Neural cell (in vitro differentiated cells): ENCODE measurements at regions not wholly inside any gene's neighbourhood (a gene's known extent, or its start where the extent isn't known, plus 50 kb on each side); places are given as distances from the start of the nearest gene placed in this dataset.

Source experiments
- EP300 ChIP-seq: fragments of 450-650 bp; conservative IDR thresholded peaks from 2 replicates; pipeline ENCODE4 v1.6.1; 2014; ENCODE audit warnings: antibody characterized with exemption, mild to moderate bottlenecking, moderate library complexity; ENCODE audit not compliant: poor library complexity, severe bottlenecking
- EZH2 ChIP-seq: fragments of 200-600, 300-800 bp; shearing (Covaris generic), sonication (generic); IDR thresholded peaks from 2 replicates; pipeline ENCODE4 v1.6.1; 2014; ENCODE audit warnings: antibody characterized with exemption, low read length, borderline replicate concordance, mild to moderate bottlenecking; ENCODE audit not compliant: insufficient read depth, poor library complexity, severe bottlenecking
- MXI1 ChIP-seq: fragments of 450-650 bp; conservative IDR thresholded peaks from 2 replicates; pipeline ENCODE4 v1.6.1; 2014; ENCODE audit warnings: antibody characterized with exemption, mild to moderate bottlenecking; ENCODE audit not compliant: poor library complexity, severe bottlenecking
- POLR2AphosphoS5 ChIP-seq: IDR thresholded peaks from 2 replicates; pipeline ENCODE4 v1.6.1; 2012
- RAD21 ChIP-seq: fragments of 450-650 bp; conservative IDR thresholded peaks from 2 replicates; pipeline ENCODE4 v1.6.1; 2014; ENCODE audit warnings: antibody characterized with exemption, mild to moderate bottlenecking, moderate library complexity
- SMC3 ChIP-seq: fragments of 450-650 bp; conservative IDR thresholded peaks from 2 replicates; pipeline ENCODE4 v1.6.1; 2014; ENCODE audit warnings: antibody characterized with exemption, mild to moderate bottlenecking, moderate library complexity; ENCODE audit not compliant: poor library complexity
- TAF1 ChIP-seq: IDR thresholded peaks from 2 replicates; pipeline ENCODE4 v1.6.1; 2012; ENCODE audit warnings: low read depth
- TF ChIP-seq, protein P1 (sequence below): fragments of 450-650 bp; IDR thresholded peaks from 2 replicates; pipeline ENCODE4 v1.5.1; 2014; ENCODE audit warnings: antibody characterized with exemption, mild to moderate bottlenecking, moderate library complexity; ENCODE audit not compliant: poor library complexity, severe bottlenecking
- TF ChIP-seq, protein P2 (sequence below): IDR thresholded peaks from 2 replicates; pipeline ENCODE4 v1.6.1; 2012; ENCODE audit warnings: borderline replicate concordance

DNA sequence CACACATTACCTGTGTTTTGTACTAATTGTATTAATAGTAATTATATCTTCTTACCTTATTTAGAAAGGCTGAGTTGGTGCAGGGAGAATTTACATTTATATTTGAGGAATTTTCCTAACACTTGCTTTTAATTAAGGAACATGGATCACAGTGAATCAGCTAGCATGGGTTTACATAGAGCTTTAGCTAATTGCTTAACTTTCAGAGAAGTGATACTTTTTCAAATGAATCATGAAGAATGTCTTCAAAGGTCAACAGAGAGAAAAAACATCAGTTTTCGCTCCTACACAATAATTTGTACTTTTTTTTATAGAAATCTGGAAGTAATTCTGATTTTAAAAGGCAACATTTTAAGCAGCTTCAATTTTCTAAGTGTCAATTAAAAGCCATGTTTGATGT is 195.0 kb upstream of the HEY2 start:
- TF ChIP-seq MXI1, result no peak
- TF ChIP-seq, protein P1, sequence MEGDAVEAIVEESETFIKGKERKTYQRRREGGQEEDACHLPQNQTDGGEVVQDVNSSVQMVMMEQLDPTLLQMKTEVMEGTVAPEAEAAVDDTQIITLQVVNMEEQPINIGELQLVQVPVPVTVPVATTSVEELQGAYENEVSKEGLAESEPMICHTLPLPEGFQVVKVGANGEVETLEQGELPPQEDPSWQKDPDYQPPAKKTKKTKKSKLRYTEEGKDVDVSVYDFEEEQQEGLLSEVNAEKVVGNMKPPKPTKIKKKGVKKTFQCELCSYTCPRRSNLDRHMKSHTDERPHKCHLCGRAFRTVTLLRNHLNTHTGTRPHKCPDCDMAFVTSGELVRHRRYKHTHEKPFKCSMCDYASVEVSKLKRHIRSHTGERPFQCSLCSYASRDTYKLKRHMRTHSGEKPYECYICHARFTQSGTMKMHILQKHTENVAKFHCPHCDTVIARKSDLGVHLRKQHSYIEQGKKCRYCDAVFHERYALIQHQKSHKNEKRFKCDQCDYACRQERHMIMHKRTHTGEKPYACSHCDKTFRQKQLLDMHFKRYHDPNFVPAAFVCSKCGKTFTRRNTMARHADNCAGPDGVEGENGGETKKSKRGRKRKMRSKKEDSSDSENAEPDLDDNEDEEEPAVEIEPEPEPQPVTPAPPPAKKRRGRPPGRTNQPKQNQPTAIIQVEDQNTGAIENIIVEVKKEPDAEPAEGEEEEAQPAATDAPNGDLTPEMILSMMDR, result no peak
- no peak for TF ChIP-seq EZH2
- no peak for TF ChIP-seq POLR2AphosphoS5
- TF ChIP-seq, protein P2, sequence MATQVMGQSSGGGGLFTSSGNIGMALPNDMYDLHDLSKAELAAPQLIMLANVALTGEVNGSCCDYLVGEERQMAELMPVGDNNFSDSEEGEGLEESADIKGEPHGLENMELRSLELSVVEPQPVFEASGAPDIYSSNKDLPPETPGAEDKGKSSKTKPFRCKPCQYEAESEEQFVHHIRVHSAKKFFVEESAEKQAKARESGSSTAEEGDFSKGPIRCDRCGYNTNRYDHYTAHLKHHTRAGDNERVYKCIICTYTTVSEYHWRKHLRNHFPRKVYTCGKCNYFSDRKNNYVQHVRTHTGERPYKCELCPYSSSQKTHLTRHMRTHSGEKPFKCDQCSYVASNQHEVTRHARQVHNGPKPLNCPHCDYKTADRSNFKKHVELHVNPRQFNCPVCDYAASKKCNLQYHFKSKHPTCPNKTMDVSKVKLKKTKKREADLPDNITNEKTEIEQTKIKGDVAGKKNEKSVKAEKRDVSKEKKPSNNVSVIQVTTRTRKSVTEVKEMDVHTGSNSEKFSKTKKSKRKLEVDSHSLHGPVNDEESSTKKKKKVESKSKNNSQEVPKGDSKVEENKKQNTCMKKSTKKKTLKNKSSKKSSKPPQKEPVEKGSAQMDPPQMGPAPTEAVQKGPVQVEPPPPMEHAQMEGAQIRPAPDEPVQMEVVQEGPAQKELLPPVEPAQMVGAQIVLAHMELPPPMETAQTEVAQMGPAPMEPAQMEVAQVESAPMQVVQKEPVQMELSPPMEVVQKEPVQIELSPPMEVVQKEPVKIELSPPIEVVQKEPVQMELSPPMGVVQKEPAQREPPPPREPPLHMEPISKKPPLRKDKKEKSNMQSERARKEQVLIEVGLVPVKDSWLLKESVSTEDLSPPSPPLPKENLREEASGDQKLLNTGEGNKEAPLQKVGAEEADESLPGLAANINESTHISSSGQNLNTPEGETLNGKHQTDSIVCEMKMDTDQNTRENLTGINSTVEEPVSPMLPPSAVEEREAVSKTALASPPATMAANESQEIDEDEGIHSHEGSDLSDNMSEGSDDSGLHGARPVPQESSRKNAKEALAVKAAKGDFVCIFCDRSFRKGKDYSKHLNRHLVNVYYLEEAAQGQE, result no peak
- no peak for TF ChIP-seq EP300
- TF ChIP-seq SMC3, result no peak
- no peak for TF ChIP-seq TAF1
- TF ChIP-seq RAD21, result no peak
